ENCODE measurements at regions not wholly inside any gene's neighbourhood (a gene's known extent, or its start where the extent isn't known, plus 50 kb on each side); places are given as distances from the start of the nearest gene placed in this dataset.

GRCh38 chr1:48093696-48094528 lies 96.7 kb upstream of the TRABD2B start (continued):
- peak; percentile 80 to 89 (median 87) for TF ChIP-seq CTCF (IDR thresholded peaks at IDR 0.05 in 2 of 3, conservative IDR thresholded peaks at IDR 0.05 in 1 of 3; ENCODE audit: insufficient read depth in 2 of 3, low read depth in 1 of 3, low read length in 3 of 3)

GRCh38 chr1:48093147-48093546 lies 96.0 kb upstream of the TRABD2B start:
- DNase-seq (ENCODE audit: extremely low read depth in 1 of 4, low spot score in 3 of 4) = no peak

More at GRCh38 chr1:48093147-48093546, 96.0 kb upstream of the TRABD2B start:
- in situ Hi-C loops (cut with MboI) (no loop called here), intact Hi-C loops (cut with micrococcal nuclease) (loop anchor here (1.0 to 2.0 kb wide), 2 partner anchors 109 to 144 kb away; no protein-coding TSS in a partner anchor)
- Histone ChIP-seq H3K4me3 (no peak overlapping the region), H4K20me1 (replicated peaks; ENCODE audit: control insufficient read depth, insufficient read depth, low read length) (no peaks in the 10 kb centered on the region), H3K36me3 (ENCODE audit: control insufficient read depth, insufficient read depth, low read length) (no peaks in the 10 kb centered on the region), H2AFZ (ENCODE audit: low read depth, low read length) (no peak overlapping the region), H3K79me2 (ENCODE audit: control insufficient read depth, insufficient read depth, low read length) (no peaks in the 10 kb centered on the region), H3K9ac (ENCODE audit: insufficient read depth in 1 of 2, low read depth in 2 of 2, low read length in 2 of 2) (no peak overlapping the region), H3K4me2 (ENCODE audit: insufficient read depth, low read length) (no peak overlapping the region), H3K4me1 (replicated peaks in 1 of 2; ENCODE audit: control insufficient read depth in 2 of 2, insufficient read depth in 2 of 2, low read length in 2 of 2) (peaks cover 0 to 5% of the 10 kb centered on the region in 2 experiments; a peak in 1 of 5 replicates), H3K9me1 (ENCODE audit: control insufficient read depth, insufficient read depth, low read length) (no peaks in the 10 kb centered on the region), H3K27ac (ENCODE audit: extremely low read depth, low read depth, low read length) (no peak overlapping the region), H3K9me3 (replicated peaks; ENCODE audit: control insufficient read depth, insufficient read depth, low read depth, low read length) (no peaks in the 10 kb centered on the region), H3K27me3 (ENCODE audit: control insufficient read depth in 2 of 2, insufficient read depth in 2 of 2, low read length in 2 of 2) (peaks cover 0 to 8% of the 10 kb centered on the region in 2 experiments; a peak in 2 of 5 replicates)
- TF ChIP-seq ZNF512 (tag; IDR thresholded peaks at IDR 0.05) (peak; percentile 73), KAT2B (IDR thresholded peaks at IDR 0.05; ENCODE audit: low read depth, low read length) (no peak)
- FAIRE-seq = no peak
- ATAC-seq = no peak
- CTCF ChIA-PET (ENCODE audit: low intra/inter-chr PET ratio) = interaction anchor here (0.6 to 2.0 kb wide), 4 partner anchors 12 to 111 kb away, joined by 3 to 11 read pairs (median 8); no protein-coding TSS in a partner anchor
- WGBS (ENCODE audit: insufficient coverage, low coverage, missing lambda C conversion rate) = 0% methylated on average over 8 of the region's 8 CpGs
- BruUV-seq (replicated peaks) = no TSS peak
- POLR2A ChIA-PET = no interaction called here

Data from K562 (cell line).